ENCODE measurements at regions not wholly inside any gene's neighbourhood (a gene's known extent, or its start where the extent isn't known, plus 50 kb on each side); places are given as distances from the start of the nearest gene placed in this dataset.

- no peak for DNase-seq (ENCODE audit: low read depth, low spot score)
Observed at GRCh38 chr1:162966613-162967012, 102.5 kb upstream of the RGS4 start.

- no peak for DNase-seq (ENCODE audit: low read depth, low spot score)
Observed at GRCh38 chr1:162964901-162965300, 103.9 kb upstream of the CCDC190 start.

GRCh38 chr1:162956922-162957321 is 95.9 kb upstream of the CCDC190 start:
- no peak for DNase-seq (ENCODE audit: low read depth, low spot score)

- no peak for DNase-seq (ENCODE audit: low read depth, low spot score)
Observed at GRCh38 chr1:162954824-162955223, 93.8 kb upstream of the CCDC190 start.

- no peak for DNase-seq (ENCODE audit: low read depth, low spot score)
Observed at GRCh38 chr1:162952956-162953355, 92.0 kb upstream of the CCDC190 start.

- no peak for DNase-seq (ENCODE audit: low read depth, low spot score)
Observed at GRCh38 chr1:162951553-162952315, 90.8 kb upstream of the CCDC190 start.

GRCh38 chr1:162950187-162950586 is 89.2 kb upstream of the CCDC190 start:
- no peak for DNase-seq (ENCODE audit: low read depth, low spot score)

GRCh38 chr1:162946701-162947100 is 85.7 kb upstream of the CCDC190 start:
- DNase-seq (ENCODE audit: low read depth, low spot score), result no peak

GRCh38 chr1:162944974-162945674 is 84.1 kb upstream of the CCDC190 start:
- no peak for DNase-seq (ENCODE audit: low read depth, low spot score)

GRCh38 chr1:162943622-162944021 is 82.6 kb upstream of the CCDC190 start:
- no peak for DNase-seq (ENCODE audit: low read depth, low spot score)

GRCh38 chr1:162942916-162943559 is 82.1 kb upstream of the CCDC190 start:
- no peak for DNase-seq (ENCODE audit: low read depth, low spot score)

- DNase-seq (ENCODE audit: low read depth, low spot score), result no peak
Observed at GRCh38 chr1:162941024-162941423, 80.0 kb upstream of the CCDC190 start.

GRCh38 chr1:162939035-162939434 is 78.1 kb upstream of the CCDC190 start:
- DNase-seq (ENCODE audit: low read depth, low spot score), result no peak

- DNase-seq (ENCODE audit: low read depth, low spot score), result no peak
Observed at GRCh38 chr1:162937716-162938395, 76.9 kb upstream of the CCDC190 start.

- no peak for DNase-seq (ENCODE audit: low read depth, low spot score)
Observed at GRCh38 chr1:162930976-162931560, 70.1 kb upstream of the CCDC190 start.

GRCh38 chr1:162930532-162930931 is 69.6 kb upstream of the CCDC190 start:
- no peak for DNase-seq (ENCODE audit: low read depth, low spot score)

- DNase-seq (ENCODE audit: low read depth, low spot score), result no peak
Observed at GRCh38 chr1:162929177-162929576, 68.2 kb upstream of the CCDC190 start.

- no peak for DNase-seq (ENCODE audit: low read depth, low spot score)
Observed at GRCh38 chr1:162928141-162928540, 67.2 kb upstream of the CCDC190 start.

GRCh38 chr1:162927421-162927820 is 66.4 kb upstream of the CCDC190 start:
- DNase-seq (ENCODE audit: low read depth, low spot score), result no peak

GRCh38 chr1:162926906-162927305 is 65.9 kb upstream of the CCDC190 start:
- DNase-seq (ENCODE audit: low read depth, low spot score), result no peak

GRCh38 chr1:162924179-162924578 is 63.2 kb upstream of the CCDC190 start:
- DNase-seq (ENCODE audit: low read depth, low spot score), result no peak

GRCh38 chr1:162922201-162922600 is 61.2 kb upstream of the CCDC190 start:
- no peak for DNase-seq (ENCODE audit: low read depth, low spot score)
